ENCODE measurements at regions not wholly inside any gene's neighbourhood (a gene's known extent, or its start where the extent isn't known, plus 50 kb on each side); places are given as distances from the start of the nearest gene placed in this dataset.

- ATAC-seq (no peak), DNase-seq (no peak)
- Histone ChIP-seq H3K9me3 (no peaks in the 10 kb centered on the region), H3K4me1 (no peaks in the 10 kb centered on the region), H3K4me3 (no peak overlapping the region), H3K27ac (no peak overlapping the region), H3K27me3 (ENCODE audit: low read depth) (no peaks in the 10 kb centered on the region), H3K36me3 (no peaks in the 10 kb centered on the region)
- TF ChIP-seq, protein P1, sequence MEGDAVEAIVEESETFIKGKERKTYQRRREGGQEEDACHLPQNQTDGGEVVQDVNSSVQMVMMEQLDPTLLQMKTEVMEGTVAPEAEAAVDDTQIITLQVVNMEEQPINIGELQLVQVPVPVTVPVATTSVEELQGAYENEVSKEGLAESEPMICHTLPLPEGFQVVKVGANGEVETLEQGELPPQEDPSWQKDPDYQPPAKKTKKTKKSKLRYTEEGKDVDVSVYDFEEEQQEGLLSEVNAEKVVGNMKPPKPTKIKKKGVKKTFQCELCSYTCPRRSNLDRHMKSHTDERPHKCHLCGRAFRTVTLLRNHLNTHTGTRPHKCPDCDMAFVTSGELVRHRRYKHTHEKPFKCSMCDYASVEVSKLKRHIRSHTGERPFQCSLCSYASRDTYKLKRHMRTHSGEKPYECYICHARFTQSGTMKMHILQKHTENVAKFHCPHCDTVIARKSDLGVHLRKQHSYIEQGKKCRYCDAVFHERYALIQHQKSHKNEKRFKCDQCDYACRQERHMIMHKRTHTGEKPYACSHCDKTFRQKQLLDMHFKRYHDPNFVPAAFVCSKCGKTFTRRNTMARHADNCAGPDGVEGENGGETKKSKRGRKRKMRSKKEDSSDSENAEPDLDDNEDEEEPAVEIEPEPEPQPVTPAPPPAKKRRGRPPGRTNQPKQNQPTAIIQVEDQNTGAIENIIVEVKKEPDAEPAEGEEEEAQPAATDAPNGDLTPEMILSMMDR (IDR thresholded peaks at IDR 0.05), result no peak
- intact Hi-C loops (cut with DNase I), result no loop called here
Measured at GRCh38 chr3:112765531-112765930, 81.1 kb downstream of the CD200R1L start.

GRCh38 chr3:112763258-112763657, 83.4 kb downstream of the CD200R1L start:
- Histone ChIP-seq H3K36me3 (no peaks in the 10 kb centered on the region), H3K4me3 (no peak overlapping the region), H3K27me3 (ENCODE audit: low read depth) (no peaks in the 10 kb centered on the region), H3K4me1 (no peaks in the 10 kb centered on the region), H3K9me3 (no peaks in the 10 kb centered on the region), H3K27ac (no peak overlapping the region)
- TF ChIP-seq, protein P1 (IDR thresholded peaks at IDR 0.05), result no peak
- DNase-seq (no peak), ATAC-seq (no peak)
- intact Hi-C loops (cut with DNase I), result no loop called here

GRCh38 chr3:112761062-112761638, 85.5 kb downstream of the CD200R1L start:
- Histone ChIP-seq H3K27me3 (ENCODE audit: low read depth) (no peaks in the 10 kb centered on the region), H3K4me1 (no peaks in the 10 kb centered on the region), H3K36me3 (no peaks in the 10 kb centered on the region), H3K4me3 (no peak overlapping the region), H3K27ac (no peak overlapping the region), H3K9me3 (no peaks in the 10 kb centered on the region)
- intact Hi-C loops (cut with DNase I), result no loop called here
- no peak for ATAC-seq
- DNase-seq, result no peak
- TF ChIP-seq, protein P1 (IDR thresholded peaks at IDR 0.05), result no peak

DNA sequence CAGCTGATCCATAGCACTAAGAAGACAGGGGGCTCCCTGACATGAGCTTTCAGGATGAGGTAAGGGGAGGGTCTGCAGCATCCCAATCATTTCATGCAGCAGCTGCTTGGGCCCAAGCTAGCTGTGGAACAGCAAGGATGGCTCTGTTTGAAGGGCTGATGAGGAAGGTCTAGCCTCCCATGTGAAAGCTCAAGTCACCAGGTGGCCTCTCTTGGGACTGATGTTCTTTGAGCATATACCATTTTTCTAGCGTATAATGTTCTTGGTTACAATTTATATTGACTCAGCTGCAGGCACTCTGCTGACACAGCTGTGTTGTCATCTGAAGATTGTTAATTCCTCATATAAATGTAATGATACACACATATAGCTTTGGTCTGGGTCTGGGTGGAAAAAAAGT, 87.0 kb downstream of the CD200R1L start:
- DNase-seq (no peak), ATAC-seq (no peak)
- no peaks in the 10 kb centered on the region for H3K9me3 ChIP-seq
- intact Hi-C loops (cut with DNase I), result no loop called here
- no peak overlapping the region for H3K27ac ChIP-seq
- H3K27me3 ChIP-seq (ENCODE audit: low read depth), result no peaks in the 10 kb centered on the region
- no peaks in the 10 kb centered on the region for H3K4me1 ChIP-seq
- TF ChIP-seq, protein P1 (IDR thresholded peaks at IDR 0.05), result no peak
- no peaks in the 10 kb centered on the region for H3K36me3 ChIP-seq
- H3K4me3 ChIP-seq, result no peak overlapping the region

DNA sequence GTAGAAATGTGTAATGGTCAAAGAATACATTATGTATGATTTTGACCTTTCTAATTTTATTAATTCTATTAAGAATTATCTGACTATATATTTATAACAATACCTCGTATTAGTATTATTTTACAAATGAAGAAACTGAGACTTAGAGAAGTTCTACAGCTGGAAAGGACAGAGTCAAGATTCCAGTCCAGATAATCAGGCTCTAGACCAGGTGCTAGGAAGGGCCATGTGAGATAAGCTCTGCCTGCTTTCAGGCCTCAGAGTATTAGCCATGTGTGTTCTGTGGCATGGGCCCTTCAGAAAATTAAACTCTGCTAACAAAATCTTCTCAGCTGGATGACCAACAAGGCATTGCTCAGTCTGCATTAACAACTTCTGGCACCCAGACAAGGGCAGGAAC, 87.5 kb downstream of the CD200R1L start:
- ATAC-seq, result no peak
- intact Hi-C loops (cut with DNase I), result no loop called here
- no peak overlapping the region for H3K27ac ChIP-seq
- no peak overlapping the region for H3K4me3 ChIP-seq
- no peaks in the 10 kb centered on the region for H3K27me3 ChIP-seq (ENCODE audit: low read depth)
- no peaks in the 10 kb centered on the region for H3K4me1 ChIP-seq
- H3K36me3 ChIP-seq, result no peaks in the 10 kb centered on the region
- DNase-seq, result no peak
- H3K9me3 ChIP-seq, result no peaks in the 10 kb centered on the region
- TF ChIP-seq, protein P1 (IDR thresholded peaks at IDR 0.05), result no peak

DNA sequence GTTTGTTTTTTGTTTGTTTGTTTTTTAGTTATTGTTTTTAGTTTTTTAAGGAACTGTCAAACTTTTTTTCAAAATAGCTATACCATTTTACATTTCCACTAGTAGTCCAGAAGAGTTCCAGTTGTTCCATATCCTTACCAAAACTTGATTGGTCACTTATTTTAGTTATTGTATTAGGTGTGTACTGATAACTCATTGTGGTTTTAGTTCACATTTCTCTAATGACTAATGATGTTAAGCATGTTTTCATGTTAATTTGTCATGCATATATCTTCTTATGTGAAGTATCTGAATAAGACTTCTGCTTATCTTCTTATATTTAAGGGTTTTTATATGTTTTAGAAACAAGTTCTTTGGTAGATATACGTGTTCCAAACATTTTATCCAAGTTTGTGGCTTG, 89.5 kb downstream of the CD200R1L start:
- Histone ChIP-seq H3K36me3 (no peaks in the 10 kb centered on the region), H3K9me3 (no peaks in the 10 kb centered on the region), H3K27me3 (ENCODE audit: low read depth) (no peaks in the 10 kb centered on the region), H3K27ac (no peak overlapping the region), H3K4me1 (no peaks in the 10 kb centered on the region), H3K4me3 (no peak overlapping the region)
- intact Hi-C loops (cut with DNase I), result no loop called here
- DNase-seq, result no peak
- TF ChIP-seq, protein P1 (IDR thresholded peaks at IDR 0.05), result no peak
- no peak for ATAC-seq
